Peyer's patch (tissue), 4 donors: ENCODE measurements at regions not wholly inside any gene's neighbourhood (a gene's known extent, or its start where the extent isn't known, plus 50 kb on each side); places are given as distances from the start of the nearest gene placed in this dataset.

Experiments
- CTCF ChIP-seq, 6 experiments: fragments of 450-650 bp in 4 of 6; fragments of 200-600 bp in 2 of 6; sonication (generic) in 1 of 6; IDR thresholded peaks; one replicate each; pipeline ENCODE4 v1.5.1; 2017 to 2019; ENCODE audit warnings: antibody characterized with exemption in 6 of 6, mild to moderate bottlenecking in 3 of 6, moderate library complexity in 1 of 6
- POLR2A ChIP-seq, 2 donors: fragments of 450-650 bp; IDR thresholded peaks; one replicate each; pipeline ENCODE4 v1.5.1; 2017; ENCODE audit warnings: antibody characterized with exemption in 2 of 2, mild to moderate bottlenecking in 2 of 2, moderate library complexity in 2 of 2

DNA sequence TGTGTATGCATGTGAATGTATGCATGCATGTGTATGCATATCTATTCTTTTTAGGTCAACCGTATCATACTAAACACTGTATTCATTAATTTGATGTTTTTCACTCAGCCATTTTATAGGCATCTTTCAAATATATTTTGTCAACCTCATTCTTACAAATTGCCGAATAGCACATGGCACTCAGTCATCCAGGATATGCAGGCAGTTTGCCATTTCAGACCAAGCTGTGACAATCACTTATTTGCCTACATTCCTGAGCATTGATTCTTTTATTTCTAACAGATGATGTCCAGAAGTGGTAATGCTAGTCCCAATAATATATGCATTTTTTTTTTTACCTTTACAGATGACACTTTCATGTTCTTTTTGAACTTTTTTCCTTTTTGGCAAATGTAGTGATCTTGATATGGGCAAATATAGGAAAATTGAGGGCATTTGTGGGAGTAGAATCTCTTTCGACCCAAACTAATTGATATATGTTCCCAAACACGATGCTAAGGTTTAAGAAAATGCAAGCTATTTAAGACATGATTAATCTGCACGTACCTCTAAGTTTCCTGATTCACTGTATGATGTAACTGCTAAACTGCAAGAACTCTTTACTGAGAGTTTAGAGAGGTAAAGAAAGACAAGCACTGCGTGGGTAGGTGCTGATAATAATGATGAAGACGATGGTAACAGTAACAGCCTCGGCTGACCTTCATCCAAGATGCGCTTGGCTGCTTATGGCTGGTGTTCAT lies 153.9 kb upstream of the DAP start:
- TF ChIP-seq CTCF (IDR thresholded peaks at IDR 0.05): no peak
- TF ChIP-seq POLR2A (IDR thresholded peaks at IDR 0.05): no peak
